ENCODE measurements at regions not wholly inside any gene's neighbourhood (a gene's known extent, or its start where the extent isn't known, plus 50 kb on each side); places are given as distances from the start of the nearest gene placed in this dataset.

DNA sequence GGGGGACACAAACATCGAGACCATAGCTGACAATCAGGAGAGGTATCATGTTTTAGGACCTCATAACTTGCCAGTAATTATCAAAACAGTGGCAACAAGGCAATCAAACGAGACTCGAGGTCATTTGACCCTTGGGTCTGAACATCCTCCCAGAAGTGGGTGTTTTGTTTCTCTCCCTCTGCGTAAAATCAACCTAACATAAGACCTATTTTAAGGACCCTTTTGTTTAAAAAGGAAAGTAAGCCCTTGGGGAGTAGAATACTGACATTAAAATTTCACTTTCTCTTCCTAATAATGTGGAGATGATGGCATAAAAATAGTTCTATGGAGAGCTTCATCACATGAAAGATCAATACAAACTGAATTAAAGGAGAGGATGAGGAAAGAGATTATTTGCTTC lies 106.2 kb upstream of the PUDP start:
- no peak for DNase-seq (ENCODE audit: low spot score)
- intact Hi-C loops (cut with DNase I), result no loop called here

DNA sequence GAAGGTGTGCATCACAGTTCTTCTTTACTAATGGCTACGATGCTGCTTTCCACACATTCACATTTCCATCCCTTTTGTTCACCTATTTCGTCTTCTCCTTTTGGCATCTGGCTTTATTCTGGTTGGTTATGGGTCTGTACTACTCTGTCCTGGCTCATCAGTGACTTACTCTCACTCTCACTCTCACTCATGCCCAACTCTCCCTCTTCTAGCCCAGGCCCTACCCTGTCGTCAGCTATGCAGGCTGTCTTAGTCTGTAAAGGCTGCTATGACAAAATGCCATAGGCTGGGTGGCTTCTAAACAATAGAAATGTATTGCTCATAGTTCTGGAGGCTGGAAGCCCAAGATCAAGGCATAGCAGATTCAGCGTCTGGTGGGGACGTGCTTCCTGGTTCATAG lies 105.6 kb upstream of the PUDP start:
- no peak for DNase-seq (ENCODE audit: low spot score)
- intact Hi-C loops (cut with DNase I), result no loop called here

DNA sequence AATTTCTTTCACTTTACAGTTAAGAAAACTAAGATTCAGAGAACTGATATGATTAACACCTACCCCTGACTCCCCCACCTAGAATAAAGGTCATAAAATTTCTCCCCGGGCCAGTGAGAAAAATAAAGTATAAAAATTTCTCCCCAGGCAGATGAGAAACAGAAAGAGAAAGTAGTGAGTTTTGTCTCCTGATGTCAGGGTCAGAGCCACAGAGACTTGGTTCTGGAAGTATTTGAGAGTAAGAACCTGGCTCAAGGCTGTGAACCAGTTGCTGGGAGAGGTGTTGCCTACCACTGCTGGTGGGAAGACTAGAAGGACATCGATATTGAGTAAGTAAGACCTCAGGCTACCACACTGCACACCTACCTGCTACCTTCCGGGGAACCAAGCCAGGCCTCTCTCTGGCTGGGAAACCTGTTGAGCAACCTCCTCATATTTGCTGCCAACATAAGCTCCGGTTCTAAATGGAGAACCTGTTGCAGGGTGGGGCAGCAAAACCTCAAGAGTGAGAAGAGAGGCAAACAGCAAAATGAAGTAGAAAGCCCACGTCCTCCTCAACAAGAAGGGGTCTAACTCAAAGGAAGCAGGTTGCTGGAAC lies 104.2 kb upstream of the PUDP start:
- intact Hi-C loops (cut with DNase I), result no loop called here
- no peak for DNase-seq (ENCODE audit: low spot score)

DNA sequence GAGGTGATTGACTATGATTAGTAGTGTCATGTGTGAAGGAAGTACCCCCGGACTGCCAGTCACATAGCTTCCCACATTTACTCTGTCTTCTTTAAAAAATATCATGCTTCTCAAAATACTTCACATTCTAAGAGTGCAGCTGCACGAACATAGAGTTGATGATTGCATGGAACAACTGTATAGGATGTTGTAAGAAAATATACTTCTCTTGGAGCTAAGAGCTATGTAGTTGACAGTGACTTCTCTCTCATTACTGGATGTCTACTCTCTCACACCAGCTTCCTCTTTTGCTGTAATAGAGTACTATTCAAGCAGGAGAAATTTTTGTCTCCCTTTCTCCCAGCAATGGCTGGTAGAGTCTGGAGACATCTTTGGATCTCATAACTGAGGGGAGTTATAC lies 99.4 kb upstream of the PUDP start:
- DNase-seq (ENCODE audit: low spot score), result no peak
- intact Hi-C loops (cut with DNase I), result no loop called here

- DNase-seq (ENCODE audit: low spot score), result no peak
- intact Hi-C loops (cut with DNase I), result no loop called here
Observed at GRCh38 chrX:7244405-7244804, 96.5 kb upstream of the PUDP start.

- intact Hi-C loops (cut with DNase I), result loop anchor here in 1 of 2 donors (1.0 kb wide), 1 partner anchor 40 kb away; no protein-coding TSS in a partner anchor
- DNase-seq (ENCODE audit: low spot score), result no peak
Observed at GRCh38 chrX:7242613-7243012, 94.7 kb upstream of the PUDP start.

DNA sequence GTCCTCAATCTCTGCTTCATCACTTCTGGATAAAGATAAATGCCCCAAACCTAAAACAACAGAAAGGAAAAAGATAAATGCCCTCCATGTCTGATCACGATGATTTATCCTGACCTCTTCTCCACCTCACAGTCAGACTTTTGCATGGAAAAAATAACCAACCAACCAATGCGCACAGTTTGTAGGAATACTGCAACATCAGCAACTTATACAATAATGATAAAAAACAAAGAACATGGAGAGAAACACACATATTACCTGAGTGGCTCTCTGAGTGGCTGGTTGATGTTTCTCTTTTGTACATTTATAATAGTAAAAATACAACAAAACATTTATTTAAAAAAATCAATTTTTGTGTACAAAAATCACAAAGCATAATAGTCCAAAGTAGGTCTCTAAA lies 93.0 kb upstream of the PUDP start:
- intact Hi-C loops (cut with DNase I), result no loop called here
- no peak for DNase-seq (ENCODE audit: low spot score)

- no peak for DNase-seq (ENCODE audit: low spot score)
- intact Hi-C loops (cut with DNase I), result loop anchor here in 1 of 2 donors (5.0 kb wide), 1 partner anchor 1442 kb away; no protein-coding TSS in a partner anchor
Observed at GRCh38 chrX:7235071-7235470, 87.1 kb upstream of the PUDP start.

DNA sequence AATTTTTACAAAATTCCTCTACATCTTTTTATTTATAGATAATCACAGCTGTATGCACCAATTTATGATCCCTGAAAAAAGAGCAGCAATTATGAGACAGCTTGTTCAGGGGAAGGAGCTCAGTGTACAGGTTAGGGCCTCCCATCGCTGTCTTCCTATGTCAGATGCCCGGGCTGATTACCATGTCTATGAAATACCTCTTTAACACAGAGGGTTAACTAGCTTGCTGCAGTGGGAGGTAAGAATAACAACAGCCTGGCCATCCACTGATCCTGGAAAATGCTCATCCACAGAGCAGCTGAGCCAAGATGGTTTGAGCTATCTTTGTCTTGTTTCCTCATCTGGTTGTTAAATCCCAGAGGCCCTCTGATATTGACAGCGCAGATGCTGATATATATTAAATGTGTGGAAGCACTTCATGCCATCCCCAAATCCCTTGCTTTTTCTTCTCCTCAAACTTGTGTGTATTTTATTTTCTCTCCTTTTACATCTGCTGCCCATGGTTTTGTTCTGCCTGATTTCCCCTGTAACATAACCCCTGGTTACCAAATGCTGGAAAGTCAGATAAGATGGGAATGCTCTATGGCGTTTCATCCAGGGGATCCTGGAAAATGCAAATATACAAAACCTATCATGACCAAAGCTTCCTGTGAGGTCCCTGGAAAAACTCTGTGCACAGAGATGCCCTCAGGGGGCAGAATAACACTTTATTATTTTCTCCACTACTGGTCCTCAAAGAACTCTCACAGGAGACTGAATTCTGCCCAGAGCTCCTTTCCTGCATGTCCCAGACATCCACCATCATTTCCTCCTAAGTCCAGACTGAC lies 85.8 kb upstream of the PUDP start:
- intact Hi-C loops (cut with DNase I), result no loop called here
- DNase-seq (ENCODE audit: low spot score), result no peak

DNA sequence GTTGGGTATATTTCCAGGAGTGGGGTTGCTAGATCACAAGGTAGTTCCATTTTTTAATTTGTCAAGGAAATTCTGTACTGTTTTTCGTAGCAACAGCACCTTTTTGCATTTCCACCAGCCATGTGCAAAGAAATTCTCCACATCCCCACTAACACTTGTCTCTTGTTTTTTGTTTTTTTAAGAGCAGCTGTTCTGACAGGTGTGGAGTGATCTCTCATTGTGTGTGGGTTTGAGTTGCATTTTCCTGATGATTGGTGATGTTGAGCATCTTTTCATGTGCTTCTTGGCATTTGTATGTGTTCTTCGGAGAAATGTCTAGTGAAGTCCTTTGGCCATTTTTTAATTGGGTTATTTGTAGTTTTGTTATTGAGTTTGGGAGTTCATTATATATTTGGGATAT lies 80.3 kb upstream of the PUDP start:
- DNase-seq (ENCODE audit: low spot score), result no peak
- intact Hi-C loops (cut with DNase I), result no loop called here

DNA sequence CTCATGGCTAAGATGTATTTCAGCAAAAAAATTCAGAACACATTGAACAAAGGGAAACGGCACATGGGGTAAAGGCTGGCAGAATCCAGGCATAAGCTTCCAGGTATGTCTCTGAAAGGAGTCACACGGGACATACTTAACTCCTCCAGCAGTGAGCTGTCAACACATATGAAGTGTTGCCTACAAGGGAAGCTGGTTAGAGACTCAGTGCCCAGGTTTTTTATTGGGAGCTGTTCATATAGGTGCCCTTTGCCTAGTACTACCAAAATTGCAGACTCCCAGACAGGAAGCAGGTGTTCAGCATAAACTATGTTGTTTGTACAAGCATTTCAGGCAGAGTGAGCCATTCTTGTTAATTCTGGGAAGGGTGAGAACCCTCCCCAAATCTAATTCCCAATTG lies 77.4 kb upstream of the PUDP start:
- intact Hi-C loops (cut with DNase I), result no loop called here
- no peak for DNase-seq (ENCODE audit: low spot score)

DNA sequence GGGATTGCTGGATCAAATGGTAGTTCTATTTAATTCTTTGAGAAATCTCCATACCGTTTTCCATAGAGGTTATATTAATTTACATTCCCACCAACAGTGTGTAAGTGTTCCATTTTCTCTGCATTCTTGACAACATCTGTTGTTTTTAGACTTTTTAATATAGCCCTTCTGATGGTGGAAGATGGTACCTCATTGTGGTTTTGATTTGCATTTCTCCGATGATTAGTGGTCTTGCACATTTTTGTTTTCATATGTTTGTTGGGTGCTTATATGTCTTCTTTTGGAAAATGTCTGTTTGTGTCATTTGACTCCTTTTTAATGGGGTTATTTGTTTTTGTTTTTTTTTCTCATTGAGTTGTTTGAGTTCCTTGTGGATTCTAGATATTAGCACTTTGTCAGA lies 75.3 kb upstream of the PUDP start:
- intact Hi-C loops (cut with DNase I), result no loop called here
- no peak for DNase-seq (ENCODE audit: low spot score)

DNA sequence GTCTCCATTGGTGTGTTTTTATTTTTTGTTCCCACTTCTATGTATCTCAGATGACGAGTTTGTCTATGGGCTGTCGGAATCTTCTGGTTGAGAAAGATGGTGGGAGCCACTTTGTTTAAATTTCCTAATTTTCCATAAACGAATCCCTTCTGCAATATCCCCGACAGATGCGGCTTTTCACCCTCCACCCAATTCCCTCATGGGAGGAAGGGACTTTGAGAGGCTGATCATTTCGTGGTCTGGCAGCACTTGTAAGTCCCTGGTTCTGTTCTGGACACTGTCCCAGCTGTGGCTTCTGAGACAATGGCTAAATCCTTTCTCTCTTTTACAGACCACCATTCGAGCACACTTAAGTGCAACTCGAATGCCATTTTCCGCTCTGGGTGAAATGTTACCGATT lies 72.2 kb upstream of the PUDP start:
- DNase-seq (ENCODE audit: low spot score), result no peak
- intact Hi-C loops (cut with DNase I), result no loop called here

GRCh38 chrX:7219153-7219705 lies 71.3 kb upstream of the PUDP start:
- no peak for DNase-seq (ENCODE audit: low spot score)
- intact Hi-C loops (cut with DNase I), result no loop called here

- DNase-seq (ENCODE audit: low spot score), result no peak
- intact Hi-C loops (cut with DNase I), result no loop called here
Observed at GRCh38 chrX:7218321-7219152, 70.6 kb upstream of the PUDP start.

- no peak for DNase-seq (ENCODE audit: low spot score)
- intact Hi-C loops (cut with DNase I), result no loop called here
Observed at GRCh38 chrX:7216981-7217587, 69.1 kb upstream of the PUDP start.

- intact Hi-C loops (cut with DNase I), result no loop called here
- no peak for DNase-seq (ENCODE audit: low spot score)
Observed at GRCh38 chrX:7215842-7216241, 67.9 kb upstream of the PUDP start.

DNA sequence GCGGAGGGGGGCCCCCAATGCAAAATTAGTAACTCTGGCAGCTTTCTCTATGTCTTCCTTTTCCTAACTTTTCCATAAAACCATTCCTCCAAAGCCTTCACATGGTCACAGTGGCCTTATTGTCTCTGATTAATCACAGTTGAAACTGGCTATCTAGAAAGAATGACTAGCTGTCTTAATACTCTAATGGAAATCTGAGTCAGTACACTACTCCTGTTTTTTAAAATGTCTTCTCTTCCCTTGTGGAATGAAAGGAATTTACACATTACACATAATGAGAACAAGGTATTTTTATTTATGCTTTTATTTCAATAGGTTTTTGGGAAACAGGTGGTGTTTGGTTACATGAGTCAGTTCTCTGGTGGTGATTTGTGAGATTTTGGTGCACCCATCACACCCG lies 66.3 kb upstream of the PUDP start:
- DNase-seq (ENCODE audit: low spot score), result no peak
- intact Hi-C loops (cut with DNase I), result no loop called here

- intact Hi-C loops (cut with DNase I), result no loop called here
- no peak for DNase-seq (ENCODE audit: low spot score)
Observed at GRCh38 chrX:7205037-7205577, 57.2 kb upstream of the PUDP start.

Measured in posterior vena cava (tissue), 2 donors.